ENCODE measurements at regions not wholly inside any gene's neighbourhood (a gene's known extent, or its start where the extent isn't known, plus 50 kb on each side); places are given as distances from the start of the nearest gene placed in this dataset.

- TF ChIP-seq CTCF (IDR thresholded peaks at IDR 0.05 in 4 of 5, conservative IDR thresholded peaks at IDR 0.05 in 1 of 5) (no peak), POLR2A (IDR thresholded peaks at IDR 0.05) (no peak)
Measured at GRCh38 chr9:75695921-75696320, 194.6 kb upstream of the PCSK5 start.
